D721Med (cell line): ENCODE measurements at regions not wholly inside any gene's neighbourhood (a gene's known extent, or its start where the extent isn't known, plus 50 kb on each side); places are given as distances from the start of the nearest gene placed in this dataset.
"Not testable (repeated sequence)": the region's sequence is repeated elsewhere in the genome, so short reads cannot be mapped to it uniquely, and the experiment has no call there.

Experiments
- DNase-seq: peaks from one replicate; pipeline ENCODE4 v3.0.0; 2011; ENCODE audit warnings: low spot score; ENCODE audit not compliant: insufficient read length
- FAIRE-seq: peaks from 2 replicates; lab custom pipeline; 2011; peaks lifted over from hg19 to GRCh38; lab: Jason Lieb, UNC
- TF ChIP-seq, protein P1 (sequence below): IDR thresholded peaks from 2 replicates; pipeline ENCODE4 v1.5.1; 2012; ENCODE audit warnings: mild to moderate bottlenecking, control low read depth; ENCODE audit not compliant: insufficient read depth; ENCODE audit errors: missing control alignments

- no peak for FAIRE-seq
- TF ChIP-seq, protein P1, sequence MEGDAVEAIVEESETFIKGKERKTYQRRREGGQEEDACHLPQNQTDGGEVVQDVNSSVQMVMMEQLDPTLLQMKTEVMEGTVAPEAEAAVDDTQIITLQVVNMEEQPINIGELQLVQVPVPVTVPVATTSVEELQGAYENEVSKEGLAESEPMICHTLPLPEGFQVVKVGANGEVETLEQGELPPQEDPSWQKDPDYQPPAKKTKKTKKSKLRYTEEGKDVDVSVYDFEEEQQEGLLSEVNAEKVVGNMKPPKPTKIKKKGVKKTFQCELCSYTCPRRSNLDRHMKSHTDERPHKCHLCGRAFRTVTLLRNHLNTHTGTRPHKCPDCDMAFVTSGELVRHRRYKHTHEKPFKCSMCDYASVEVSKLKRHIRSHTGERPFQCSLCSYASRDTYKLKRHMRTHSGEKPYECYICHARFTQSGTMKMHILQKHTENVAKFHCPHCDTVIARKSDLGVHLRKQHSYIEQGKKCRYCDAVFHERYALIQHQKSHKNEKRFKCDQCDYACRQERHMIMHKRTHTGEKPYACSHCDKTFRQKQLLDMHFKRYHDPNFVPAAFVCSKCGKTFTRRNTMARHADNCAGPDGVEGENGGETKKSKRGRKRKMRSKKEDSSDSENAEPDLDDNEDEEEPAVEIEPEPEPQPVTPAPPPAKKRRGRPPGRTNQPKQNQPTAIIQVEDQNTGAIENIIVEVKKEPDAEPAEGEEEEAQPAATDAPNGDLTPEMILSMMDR = no peak
- DNase-seq = no peak
Measured at GRCh38 chr13:78491978-78492377, 111.4 kb downstream of the POU4F1 start.

DNA sequence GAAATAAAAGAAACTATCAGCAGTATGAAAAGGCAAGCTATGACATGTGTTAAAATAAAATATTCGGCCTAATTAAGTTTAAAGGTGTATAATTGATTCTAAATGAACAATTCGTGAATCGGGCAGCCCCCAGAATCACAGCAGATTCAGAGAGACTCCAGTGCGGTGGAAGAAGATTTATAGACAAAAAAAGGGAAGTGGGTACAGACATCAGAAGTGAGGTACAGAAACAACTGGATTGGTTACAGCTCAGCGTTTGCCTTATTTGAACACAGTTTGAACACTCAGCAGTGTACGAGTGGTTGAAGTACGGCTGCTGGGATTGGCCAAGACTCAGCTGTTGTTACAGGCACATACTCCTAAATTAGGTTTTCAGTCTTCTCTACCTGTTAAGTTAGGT, 113.1 kb downstream of the POU4F1 start:
- FAIRE-seq, DNase-seq: not testable (repeated sequence)

GRCh38 chr13:78487707-78488106, 115.6 kb downstream of the POU4F1 start:
- TF ChIP-seq, protein P1 = no peak
- DNase-seq = no peak
- FAIRE-seq = no peak

- DNase-seq (no peak), FAIRE-seq (no peak)
- TF ChIP-seq, protein P1 = no peak
Measured at GRCh38 chr13:78485803-78486202, 117.5 kb downstream of the POU4F1 start.

DNA sequence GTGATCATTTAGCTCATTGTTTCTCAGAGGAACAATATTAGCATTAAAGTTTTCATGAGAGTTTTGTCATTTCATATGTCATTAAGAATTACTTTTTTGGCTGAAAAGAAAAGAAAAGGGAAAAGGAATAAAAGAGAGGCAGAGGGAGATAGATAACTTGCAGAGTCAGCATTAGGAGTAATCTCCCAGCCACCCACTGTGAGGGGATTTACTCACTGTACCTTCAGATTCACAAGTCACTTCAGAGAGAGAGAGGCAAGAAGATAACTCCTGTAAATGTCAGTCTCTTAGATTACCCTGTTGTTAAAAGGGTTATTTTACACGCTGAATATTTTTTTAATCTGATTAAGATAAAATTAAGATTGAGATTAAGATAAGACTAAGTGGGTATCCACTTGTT, 125.2 kb downstream of the POU4F1 start:
- DNase-seq (no peak), FAIRE-seq (no peak)
- TF ChIP-seq, protein P1 = no peak

DNA sequence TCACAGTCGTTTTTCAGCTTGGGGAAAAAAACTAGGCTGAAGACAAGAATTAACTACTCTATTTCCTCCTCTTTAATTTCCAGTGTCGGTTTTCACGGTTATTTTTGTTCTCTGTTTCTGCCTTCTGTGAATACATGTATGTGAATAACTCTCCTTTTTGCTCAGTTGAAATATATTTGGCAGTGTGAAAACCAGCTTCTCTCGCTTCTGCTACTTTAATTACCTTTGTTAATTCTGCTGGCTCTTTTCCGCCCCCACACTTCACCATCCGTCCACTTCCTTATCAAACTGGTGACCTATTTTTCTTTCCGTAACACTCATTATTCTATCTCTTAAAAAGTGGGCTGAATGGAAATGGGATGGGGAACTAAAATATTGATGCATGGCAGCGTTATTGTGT, 126.4 kb downstream of the POU4F1 start:
- DNase-seq = no peak

GRCh38 chr13:78468621-78469020, 134.7 kb downstream of the POU4F1 start:
- TF ChIP-seq, protein P1 = no peak
- DNase-seq (no peak), FAIRE-seq (no peak)

More for the DNA sequence above, 126.4 kb downstream of the POU4F1 start:
- TF ChIP-seq, protein P1 = no peak
- no peak for FAIRE-seq

GRCh38 chr13:78465250-78465649, 138.1 kb downstream of the POU4F1 start:
- TF ChIP-seq, protein P1 = no peak
- no peak for FAIRE-seq
- DNase-seq = no peak
